ENCODE measurements at regions not wholly inside any gene's neighbourhood (a gene's known extent, or its start where the extent isn't known, plus 50 kb on each side); places are given as distances from the start of the nearest gene placed in this dataset.

DNA sequence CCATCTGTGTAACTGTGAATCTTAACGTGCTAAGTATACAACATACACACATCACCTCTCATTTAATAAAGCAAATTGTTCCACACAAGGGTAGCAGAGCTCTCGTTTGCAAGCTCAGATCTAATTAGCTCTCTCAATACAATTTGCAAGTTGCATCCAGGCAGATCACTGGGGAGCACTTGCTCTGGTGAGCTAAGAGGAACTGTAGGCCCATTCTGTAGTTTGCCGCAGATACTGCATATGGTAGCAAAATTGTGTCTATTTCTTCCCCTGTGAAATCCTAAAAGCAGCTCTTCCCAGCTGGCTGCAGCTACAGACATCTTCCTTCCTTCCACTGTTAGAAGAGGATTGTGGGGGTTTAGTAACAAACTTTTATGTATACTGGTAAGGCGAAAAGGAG, 288.7 kb upstream of the ADAMTS9 start:
- TF ChIP-seq, protein P1, sequence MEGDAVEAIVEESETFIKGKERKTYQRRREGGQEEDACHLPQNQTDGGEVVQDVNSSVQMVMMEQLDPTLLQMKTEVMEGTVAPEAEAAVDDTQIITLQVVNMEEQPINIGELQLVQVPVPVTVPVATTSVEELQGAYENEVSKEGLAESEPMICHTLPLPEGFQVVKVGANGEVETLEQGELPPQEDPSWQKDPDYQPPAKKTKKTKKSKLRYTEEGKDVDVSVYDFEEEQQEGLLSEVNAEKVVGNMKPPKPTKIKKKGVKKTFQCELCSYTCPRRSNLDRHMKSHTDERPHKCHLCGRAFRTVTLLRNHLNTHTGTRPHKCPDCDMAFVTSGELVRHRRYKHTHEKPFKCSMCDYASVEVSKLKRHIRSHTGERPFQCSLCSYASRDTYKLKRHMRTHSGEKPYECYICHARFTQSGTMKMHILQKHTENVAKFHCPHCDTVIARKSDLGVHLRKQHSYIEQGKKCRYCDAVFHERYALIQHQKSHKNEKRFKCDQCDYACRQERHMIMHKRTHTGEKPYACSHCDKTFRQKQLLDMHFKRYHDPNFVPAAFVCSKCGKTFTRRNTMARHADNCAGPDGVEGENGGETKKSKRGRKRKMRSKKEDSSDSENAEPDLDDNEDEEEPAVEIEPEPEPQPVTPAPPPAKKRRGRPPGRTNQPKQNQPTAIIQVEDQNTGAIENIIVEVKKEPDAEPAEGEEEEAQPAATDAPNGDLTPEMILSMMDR (IDR thresholded peaks at IDR 0.05): no peak
- no peak for TF ChIP-seq ZFX (IDR thresholded peaks at IDR 0.05; ENCODE audit: borderline replicate concordance)
